A549 (cell line): ENCODE measurements at regions not wholly inside any gene's neighbourhood (a gene's known extent, or its start where the extent isn't known, plus 50 kb on each side); places are given as distances from the start of the nearest gene placed in this dataset.

Source experiments
- ELK1 ChIP-seq: fragments of 150-350 bp; IDR thresholded peaks from 2 replicates; pipeline ENCODE4 v1.6.1; 2014; ENCODE audit warnings: low read depth, mild to moderate bottlenecking, low read length
- JUN ChIP-seq, 2 experiments: fragments of >200 bp; sonication (Bioruptor Twin); formaldehyde crosslinking; IDR thresholded peaks; 2 replicates in 1 of 2; 3 replicates in 1 of 2; pipeline ENCODE4 v1.6.1; 2016 to 2017
- NR3C1 ChIP-seq: fragments of >200 bp; sonication (Bioruptor Twin); formaldehyde crosslinking; IDR thresholded peaks from 3 replicates; pipeline ENCODE4 v1.6.1; 2017
- POLR2A ChIP-seq: IDR thresholded peaks from 2 replicates; pipeline ENCODE4 v1.6.1; 2012; ENCODE audit warnings: mild to moderate bottlenecking, low read length

GRCh38 chr6:1024587-1024986, 287.3 kb upstream of the FOXQ1 start:
- TF ChIP-seq ELK1 (no peak), JUN (IDR thresholded peaks at IDR 0.05) (no peak), POLR2A (no peak), NR3C1 (no peak)
